Loucy (cell line): ENCODE measurements at regions not wholly inside any gene's neighbourhood (a gene's known extent, or its start where the extent isn't known, plus 50 kb on each side); places are given as distances from the start of the nearest gene placed in this dataset.

ENCODE experiments used
- CTCF ChIP-seq: fragments of 200-600 bp; sonication (generic); conservative IDR thresholded peaks from 2 replicates; pipeline ENCODE4 v1.5.1; 2014; ENCODE audit warnings: mild to moderate bottlenecking, antibody characterized with exemption, low read length
- EZH2phosphoT487 ChIP-seq: fragments of 200-600 bp; IDR thresholded peaks from 2 replicates; pipeline ENCODE4 v1.6.1; 2018; ENCODE audit warnings: antibody characterized with exemption, mild to moderate bottlenecking, moderate library complexity, borderline replicate concordance

GRCh38 chr18:54004828-54005227, 219.6 kb downstream of the MBD2 start:
- TF ChIP-seq CTCF (no peak), EZH2phosphoT487 (no peak)
